H1 (cell line): ENCODE measurements at regions not wholly inside any gene's neighbourhood (a gene's known extent, or its start where the extent isn't known, plus 50 kb on each side); places are given as distances from the start of the nearest gene placed in this dataset.

Experiments
- CTCF ChIA-PET: fragments of 300-600 bp; sonication (Branson Sonifier 250); formaldehyde crosslinking; loops from one replicate; lab custom pipeline; 2021; ENCODE audit not compliant: partially characterized antibody; lab: Charles Lee
- POLR2A ChIA-PET: fragments of 300-600 bp; sonication (Branson Sonifier 250); formaldehyde crosslinking; loops from one replicate; lab custom pipeline; 2021; ENCODE audit warnings: inconsistent platforms; ENCODE audit not compliant: partially characterized antibody; lab: Charles Lee
- DNase-seq, 2 experiments: peaks; one replicate each; pipeline versions ENCODE4 v3.0.0 to v3.0.0-alpha.2; 2010 to 2022; ENCODE audit warnings: low spot score in 2 of 2, low read depth in 1 of 2, mixed read lengths in 1 of 2
- FAIRE-seq: peaks from 2 replicates; lab custom pipeline; 2011; peaks lifted over from hg19 to GRCh38; lab: Jason Lieb, UNC
- H2AFZ ChIP-seq: 2 replicates; pipeline ENCODE4 v1.8.1; 2012; ENCODE audit warnings: low read length, inconsistent platforms
- H2AK5ac ChIP-seq: 2 replicates; pipeline ENCODE4 v1.6.1; 2013; ENCODE audit warnings: low read depth, low read length
- H2BK120ac ChIP-seq: replicated peaks from 2 replicates; pipeline ENCODE3; 2013; ENCODE audit warnings: low read depth, low read length, inconsistent platforms
- H2BK12ac ChIP-seq: 2 replicates; pipeline ENCODE4 v1.6.1; 2013; ENCODE audit warnings: low read depth, low read length
- H2BK15ac ChIP-seq: 2 replicates; pipeline ENCODE4 v1.6.1; 2013; ENCODE audit warnings: low read length
- H2BK20ac ChIP-seq: 2 replicates; pipeline ENCODE4 v1.6.1; 2013; ENCODE audit warnings: low read length
- H2BK5ac ChIP-seq: 2 replicates; pipeline ENCODE4 v1.6.1; 2013; ENCODE audit warnings: low read depth, low read length
- H3K14ac ChIP-seq: 2 replicates; pipeline ENCODE4 v1.6.1; 2013; ENCODE audit warnings: inconsistent platforms; ENCODE audit not compliant: insufficient read length
- H3K18ac ChIP-seq: 2 replicates; pipeline ENCODE4 v1.6.1; 2013; ENCODE audit warnings: low read length; ENCODE audit errors: extremely low read depth
- H3K23ac ChIP-seq: 2 replicates; pipeline ENCODE4 v1.6.1; 2013; ENCODE audit warnings: inconsistent platforms; ENCODE audit not compliant: insufficient read length
- H3K23me2 ChIP-seq: 2 replicates; pipeline ENCODE4 v1.6.1; 2013; ENCODE audit warnings: low read depth, low read length
- H3K27ac ChIP-seq: 2 replicates; pipeline ENCODE4 v1.6.1; 2011; ENCODE audit warnings: low read depth, low read length, inconsistent platforms
- H3K27me3 ChIP-seq, 4 experiments: replicated peaks in 1 of 4; 1 replicate in 1 of 4; 2 replicates in 3 of 4; pipeline versions ENCODE4 v1.6.1 to v1.8.1; 2011 to 2013; ENCODE audit warnings: low read length in 3 of 4, mild to moderate bottlenecking in 3 of 4, inconsistent platforms in 2 of 4, mixed read lengths in 2 of 4, moderate library complexity in 1 of 4; ENCODE audit not compliant: control insufficient read depth in 3 of 4, insufficient read depth in 3 of 4; ENCODE audit errors: extremely low read depth in 1 of 4
- H3K36me3 ChIP-seq, 4 experiments: 2 replicates each; pipeline versions ENCODE4 v1.6.1 to v1.8.1; 2011 to 2013; ENCODE audit warnings: mild to moderate bottlenecking in 4 of 4, low read length in 3 of 4, moderate library complexity in 2 of 4, control low read depth in 1 of 4, inconsistent platforms in 1 of 4; ENCODE audit not compliant: insufficient read depth in 4 of 4, control insufficient read depth in 2 of 4
- H3K4ac ChIP-seq: replicated peaks from 2 replicates; pipeline ENCODE3; 2013; ENCODE audit warnings: low read length, low read depth, mixed read lengths, inconsistent platforms; ENCODE audit not compliant: insufficient read length
- H3K4me1 ChIP-seq, 4 experiments: replicated peaks in 1 of 4; 1 replicate in 1 of 4; 2 replicates in 3 of 4; pipeline versions ENCODE4 v1.6.1 to v1.8.1; 2011 to 2013; ENCODE audit warnings: low read length in 3 of 4, inconsistent platforms in 2 of 4, mixed read lengths in 1 of 4; ENCODE audit not compliant: insufficient read depth in 4 of 4, control insufficient read depth in 3 of 4
- H3K4me2 ChIP-seq, 2 experiments: 2 replicates each; pipeline versions ENCODE4 v1.6.1 to v1.8.1; 2011 to 2013; ENCODE audit warnings: low read depth in 2 of 2, low read length in 2 of 2, control low read depth in 1 of 2, inconsistent platforms in 1 of 2, mild to moderate bottlenecking in 1 of 2; ENCODE audit not compliant: insufficient read depth in 1 of 2
- H3K4me3 ChIP-seq, 4 experiments: fragments of 200-600, 300-600 bp in 1 of 4; sonication (generic), shearing (Covaris generic), sonication (Bioruptor Twin) in 1 of 4; 2 replicates each; pipeline versions ENCODE4 v1.5.1 to v1.8.1; 2011 to 2016; ENCODE audit warnings: low read length in 4 of 4, low read depth in 3 of 4, control low read depth in 2 of 4, inconsistent platforms in 2 of 4, mild to moderate bottlenecking in 2 of 4, mixed read lengths in 1 of 4, moderate library complexity in 1 of 4; ENCODE audit not compliant: insufficient read depth in 2 of 4; ENCODE audit errors: extremely low read depth in 1 of 4
- H3K56ac ChIP-seq: replicated peaks from 2 replicates; pipeline ENCODE3; 2013; ENCODE audit warnings: low read depth, mild to moderate bottlenecking, mixed read lengths, low read length, inconsistent platforms; ENCODE audit not compliant: insufficient read length
- H3K79me1 ChIP-seq: 2 replicates; pipeline ENCODE4 v1.6.1; 2013; ENCODE audit warnings: low read depth, low read length, control low read depth
- H3K79me2 ChIP-seq, 2 experiments: 2 replicates each; pipeline versions ENCODE4 v1.6.1 to v1.8.1; 2012 to 2013; ENCODE audit warnings: low read length in 2 of 2, mild to moderate bottlenecking in 2 of 2, inconsistent platforms in 1 of 2; ENCODE audit not compliant: insufficient read depth in 2 of 2, control insufficient read depth in 1 of 2
- H3K9ac ChIP-seq, 4 experiments: replicated peaks in 1 of 4; 1 replicate in 1 of 4; 2 replicates in 3 of 4; pipeline versions ENCODE4 v1.6.1 to v1.8.1; 2011 to 2013; ENCODE audit warnings: low read depth in 3 of 4, low read length in 3 of 4, control low read depth in 2 of 4, mild to moderate bottlenecking in 2 of 4, moderate library complexity in 2 of 4, inconsistent platforms in 1 of 4; ENCODE audit errors: extremely low read depth in 1 of 4
- H3K9me3 ChIP-seq, 2 experiments: 2 replicates each; pipeline versions ENCODE4 v1.6.1 to v1.8.1; 2012 to 2013; ENCODE audit warnings: mild to moderate bottlenecking in 2 of 2, moderate library complexity in 2 of 2, control low read depth in 1 of 2, inconsistent platforms in 1 of 2, low read depth in 1 of 2, low read length in 1 of 2, mixed read lengths in 1 of 2; ENCODE audit not compliant: insufficient read depth in 2 of 2
- H4K20me1 ChIP-seq, 2 experiments: replicated peaks in 1 of 2; 2 replicates each; pipeline versions ENCODE3 to v1.8.1; 2011 to 2013; ENCODE audit warnings: inconsistent platforms in 2 of 2, low read length in 2 of 2, mild to moderate bottlenecking in 1 of 2; ENCODE audit not compliant: insufficient read depth in 2 of 2, control insufficient read depth in 1 of 2
- H4K5ac ChIP-seq: 2 replicates; pipeline ENCODE4 v1.6.1; 2013; ENCODE audit warnings: low read length, low read depth, mixed read lengths, inconsistent platforms; ENCODE audit not compliant: insufficient read length
- H4K8ac ChIP-seq: 2 replicates; pipeline ENCODE4 v1.8.0; 2013; ENCODE audit warnings: mild to moderate bottlenecking, moderate library complexity, low read length, inconsistent platforms; ENCODE audit not compliant: insufficient read depth; ENCODE audit errors: extremely low read depth
- H4K91ac ChIP-seq: replicated peaks from 2 replicates; pipeline ENCODE3; 2013; ENCODE audit warnings: low read length, mixed read lengths, inconsistent platforms; ENCODE audit not compliant: insufficient read length
- BRCA1 ChIP-seq: IDR thresholded peaks from 2 replicates; pipeline ENCODE4 v1.6.1; 2012; ENCODE audit warnings: low read depth, low read length, improper control_type of control experiment
- GTF2F1 ChIP-seq: IDR thresholded peaks from 2 replicates; pipeline ENCODE4 v1.6.1; 2012; ENCODE audit warnings: low read depth, low read length, improper control_type of control experiment, borderline replicate concordance
- WGBS, 2 experiments: shearing (Covaris generic) in 1 of 2; methylation state at CpG; one replicate each; pipeline versions ENCODE4 v1.1.6 to v1.1.7; 2013 to 2015; ENCODE audit warnings: low lambda C conversion rate in 2 of 2, mixed read lengths in 2 of 2, inconsistent platforms in 1 of 2, low coverage in 1 of 2, missing lambda C conversion rate in 1 of 2; ENCODE audit not compliant: insufficient replicate concordance in 2 of 2, insufficient coverage in 1 of 2, insufficient read length in 1 of 2; ENCODE audit errors: extremely low coverage in 1 of 2, missing lambda C conversion rate in 1 of 2; 5-methylcytosine and 5-hydroxymethylcytosine counted together

- H3K9me3 ChIP-seq, result peaks cover 0 to 4% of the 10 kb centered on the region in 2 experiments; a peak in 1 of 4 replicates
- no peaks in the 10 kb centered on the region for H3K79me1 ChIP-seq
- no peak overlapping the region for H3K18ac ChIP-seq
- 88% methylated on average over 3 of the region's 3 CpGs; no CpG with 5 or more reads in 1 of the 2 experiments for WGBS, 2 experiments
- CTCF ChIA-PET, result interaction anchor here (0.9 kb wide), 1 partner anchor 38 kb away, joined by 3 read pairs; no protein-coding TSS in a partner anchor
- no peak overlapping the region for H4K8ac ChIP-seq
- no peaks in the 10 kb centered on the region for H3K27me3 ChIP-seq
- no peak overlapping the region for H3K23ac ChIP-seq
- no peaks in the 10 kb centered on the region for H3K23me2 ChIP-seq
- H3K4me3 ChIP-seq, result no peak overlapping the region
- no peaks in the 10 kb centered on the region for H4K20me1 ChIP-seq
- H3K4ac ChIP-seq, result no peak overlapping the region
- TF ChIP-seq BRCA1 (no peak), GTF2F1 (no peak)
- H3K36me3 ChIP-seq, result no peaks in the 10 kb centered on the region
- no peak overlapping the region for H3K9ac ChIP-seq
- no peaks in the 10 kb centered on the region for H3K4me1 ChIP-seq
- H4K91ac ChIP-seq, result no peak overlapping the region
- H3K4me2 ChIP-seq, result no peak overlapping the region
- no peaks in the 10 kb centered on the region for H3K79me2 ChIP-seq
- H2AK5ac ChIP-seq, result no peak overlapping the region
- H4K5ac ChIP-seq, result no peak overlapping the region
- no peak overlapping the region for H3K56ac ChIP-seq
- H3K27ac ChIP-seq, result no peak overlapping the region
- no peak overlapping the region for H2AFZ ChIP-seq
- no peak overlapping the region for H2BK15ac ChIP-seq
- H2BK120ac ChIP-seq, result no peak overlapping the region
- POLR2A ChIA-PET, result no interaction called here
- no peak overlapping the region for H3K14ac ChIP-seq
- FAIRE-seq, result peak; percentile 45
- no peak overlapping the region for H2BK5ac ChIP-seq
- no peak for DNase-seq
- no peak overlapping the region for H2BK12ac ChIP-seq
- no peak overlapping the region for H2BK20ac ChIP-seq
Observed at GRCh38 chr2:23092831-23093230, 292.1 kb upstream of the KLHL29 start.
